HFFc6 (cell line): ENCODE measurements at regions not wholly inside any gene's neighbourhood (a gene's known extent, or its start where the extent isn't known, plus 50 kb on each side); places are given as distances from the start of the nearest gene placed in this dataset.
"Not testable (repeated sequence)": the region's sequence is repeated elsewhere in the genome, so short reads cannot be mapped to it uniquely, and the experiment has no call there.

Source experiments
- DNase-seq: peaks from one replicate; pipeline ENCODE4 v3.0.0-alpha.2; 2018
- H3K27ac Mint-ChIP-seq: 2 replicates; pipeline ENCODE4 v1.8.0; 2020; ENCODE audit warnings: mild to moderate bottlenecking, mixed read lengths
- H3K27me3 Mint-ChIP-seq: 2 replicates; pipeline ENCODE4 v1.8.0; 2021; ENCODE audit warnings: mild to moderate bottlenecking, moderate library complexity, mixed read lengths; ENCODE audit not compliant: insufficient read depth
- H3K36me3 Mint-ChIP-seq: 2 replicates; pipeline ENCODE4 v1.8.0; 2021; ENCODE audit warnings: low read depth, mixed read lengths
- H3K4me1 Mint-ChIP-seq: 2 replicates; pipeline ENCODE4 v1.8.0; 2020; ENCODE audit warnings: low read depth, mixed read lengths
- H3K4me3 Mint-ChIP-seq: 2 replicates; pipeline ENCODE4 v1.8.0; 2020; ENCODE audit warnings: mild to moderate bottlenecking, moderate library complexity, mixed read lengths
- H3K9me3 Mint-ChIP-seq: 2 replicates; pipeline ENCODE4 v1.8.0; 2020; ENCODE audit warnings: mild to moderate bottlenecking, mixed read lengths
- CTCF ChIP-seq: fragments of 200-600 bp; sonication (generic); IDR thresholded peaks from 2 replicates; pipeline ENCODE4 v1.5.0; 2021; ENCODE audit warnings: antibody characterized with exemption, mild to moderate bottlenecking

DNA sequence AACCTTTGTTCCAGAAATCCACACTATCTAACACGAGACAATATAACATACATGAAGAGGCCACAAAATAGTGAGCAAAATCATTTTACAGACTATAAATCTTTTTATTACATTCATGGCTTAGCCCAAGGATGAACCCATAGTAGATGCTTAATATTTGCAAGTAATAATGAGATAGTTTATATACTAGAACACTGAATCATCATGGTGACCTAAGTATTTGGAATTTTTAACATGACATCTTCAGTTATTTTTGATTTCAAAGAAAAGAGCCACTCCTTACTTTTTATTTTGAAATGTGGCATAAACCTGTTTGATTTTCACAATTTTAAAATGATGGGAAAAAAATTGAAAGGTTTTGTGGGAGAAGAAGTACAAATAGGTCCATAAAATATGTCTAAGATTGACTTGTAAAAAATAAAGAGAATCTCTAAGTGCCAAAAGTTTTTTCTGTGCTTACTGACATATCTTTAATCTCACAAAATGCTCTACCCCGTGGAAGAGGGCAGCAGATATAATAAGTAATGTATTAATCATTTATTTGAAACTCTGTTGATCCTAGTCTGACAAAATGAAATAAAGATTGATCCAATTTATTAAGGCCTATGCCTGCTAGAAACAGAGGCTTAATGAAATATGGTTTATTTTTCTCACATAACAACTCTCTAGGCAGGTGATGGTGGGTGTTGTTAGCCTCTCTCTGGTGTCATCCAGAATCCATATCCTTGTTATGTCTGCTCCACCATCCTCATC is 224.5 kb upstream of the CENPE start:
- H3K36me3 Mint-ChIP-seq = no peaks in the 10 kb centered on the region
- DNase-seq = peak; percentile 3
- no peaks in the 10 kb centered on the region for H3K27me3 Mint-ChIP-seq
- no peak overlapping the region for H3K4me3 Mint-ChIP-seq
- no peak for TF ChIP-seq CTCF
- no peaks in the 10 kb centered on the region; the same call in 1 of the 2 replicates for H3K9me3 Mint-ChIP-seq
- peaks cover 13% of the 10 kb centered on the region for H3K4me1 Mint-ChIP-seq
- peak overlapping the region; percentile 54; the same call in 1 of the 2 replicates for H3K27ac Mint-ChIP-seq

DNA sequence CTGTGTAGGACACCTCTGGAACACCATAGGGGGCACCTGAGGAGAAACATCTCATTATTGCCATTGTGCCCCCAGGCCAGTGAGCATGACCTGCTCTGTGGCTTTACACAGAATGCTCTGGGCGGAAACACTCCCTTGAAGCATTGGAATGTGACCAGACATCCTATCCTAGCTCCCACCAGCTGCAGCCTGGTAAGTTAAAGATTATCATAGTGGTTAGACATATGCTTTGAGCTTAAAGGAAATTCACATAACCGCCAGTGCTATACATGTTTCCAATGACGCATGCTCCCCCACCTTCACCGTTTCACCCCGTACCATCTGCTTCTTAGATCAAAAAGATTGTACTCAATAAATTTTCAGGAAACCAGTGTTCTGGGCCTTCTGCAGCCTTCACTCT is 217.7 kb upstream of the CENPE start:
- Mint-ChIP-seq H3K4me3 (no peak overlapping the region), H3K36me3 (no peaks in the 10 kb centered on the region), H3K4me1 (no peaks in the 10 kb centered on the region), H3K27ac (no peak overlapping the region), H3K9me3 (no peaks in the 10 kb centered on the region; the same call in 1 of the 2 replicates), H3K27me3 (no peaks in the 10 kb centered on the region; the same call in 1 of the 2 replicates)
- TF ChIP-seq CTCF = no peak
- no peak for DNase-seq

DNA sequence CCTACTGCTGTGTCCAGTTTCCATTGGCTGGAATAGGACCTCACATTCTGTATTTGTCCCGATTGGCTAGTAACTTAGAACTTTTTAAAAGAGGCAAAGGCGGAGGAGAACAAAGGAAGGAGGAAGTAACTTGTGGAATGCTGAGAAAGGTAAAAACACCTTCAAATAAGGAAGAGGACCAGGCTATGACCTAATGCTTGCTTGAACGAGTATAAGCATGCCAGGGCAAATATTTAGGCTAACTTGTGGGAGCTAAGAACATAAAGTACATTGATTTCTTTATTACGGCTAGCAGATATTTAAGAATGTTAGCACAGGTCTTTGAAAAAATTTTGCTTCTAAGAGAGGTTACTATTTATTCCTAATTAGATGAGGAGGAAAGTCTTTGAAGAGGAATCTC is 214.5 kb upstream of the CENPE start:
- not testable (repeated sequence) for H3K27ac Mint-ChIP-seq, H3K36me3 Mint-ChIP-seq, DNase-seq, H3K4me3 Mint-ChIP-seq, H3K9me3 Mint-ChIP-seq, H3K27me3 Mint-ChIP-seq, H3K4me1 Mint-ChIP-seq

- H3K27me3 Mint-ChIP-seq = no peaks in the 10 kb centered on the region; the same call in 1 of the 2 replicates
- no peak for DNase-seq
- no peak for TF ChIP-seq CTCF
These were observed 212.2 kb upstream of the CENPE start for GRCh38 chr4:103410386-103410785.

DNA sequence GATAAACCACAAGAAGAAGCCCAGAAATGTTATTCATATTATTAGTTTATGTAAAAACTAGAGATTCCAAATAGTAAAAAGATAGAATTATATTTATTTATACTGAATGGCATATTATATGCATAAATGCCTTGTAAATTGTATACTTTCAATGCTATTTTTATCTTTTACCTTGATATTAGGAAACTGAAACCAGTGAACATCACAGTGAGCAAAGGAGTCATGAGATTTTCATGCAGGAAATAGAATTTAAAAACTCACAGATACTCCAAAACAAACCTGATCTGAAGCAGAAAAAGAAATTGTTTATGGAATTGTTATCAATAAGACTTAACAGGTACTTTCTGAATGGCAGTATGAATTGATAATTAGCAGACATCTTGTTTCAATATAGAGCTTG is 207.3 kb upstream of the CENPE start:
- no peaks in the 10 kb centered on the region for H3K4me1 Mint-ChIP-seq
- H3K4me3 Mint-ChIP-seq = no peak overlapping the region
- no peak overlapping the region for H3K27ac Mint-ChIP-seq
- no peak for TF ChIP-seq CTCF
- H3K27me3 Mint-ChIP-seq = no peaks in the 10 kb centered on the region; the same call in 1 of the 2 replicates
- no peaks in the 10 kb centered on the region for H3K36me3 Mint-ChIP-seq
- H3K9me3 Mint-ChIP-seq = no peaks in the 10 kb centered on the region
- DNase-seq = no peak

More at GRCh38 chr4:103410386-103410785, 212.2 kb upstream of the CENPE start:
- no peak overlapping the region for H3K4me3 Mint-ChIP-seq
- H3K4me1 Mint-ChIP-seq = no peaks in the 10 kb centered on the region
- H3K9me3 Mint-ChIP-seq = no peaks in the 10 kb centered on the region
- H3K27ac Mint-ChIP-seq = no peak overlapping the region
- H3K36me3 Mint-ChIP-seq = no peaks in the 10 kb centered on the region

GRCh38 chr4:103403619-103404018 is 205.5 kb upstream of the CENPE start:
- no peaks in the 10 kb centered on the region for H3K4me1 Mint-ChIP-seq
- TF ChIP-seq CTCF = no peak

More at GRCh38 chr4:103403619-103404018, 205.5 kb upstream of the CENPE start:
- Mint-ChIP-seq H3K27me3 (no peaks in the 10 kb centered on the region; the same call in 1 of the 2 replicates), H3K36me3 (no peaks in the 10 kb centered on the region), H3K4me3 (no peak overlapping the region), H3K9me3 (no peaks in the 10 kb centered on the region), H3K27ac (no peak overlapping the region)
- DNase-seq = no peak
